Pulmonary artery endothelial cell (primary cell): ENCODE measurements at regions not wholly inside any gene's neighbourhood (a gene's known extent, or its start where the extent isn't known, plus 50 kb on each side); places are given as distances from the start of the nearest gene placed in this dataset.
"Not testable (repeated sequence)": the region's sequence is repeated elsewhere in the genome, so short reads cannot be mapped to it uniquely, and the experiment has no call there.

Experiments used
- DNase-seq: peaks from one replicate; pipeline ENCODE4 v3.0.0-alpha.2; 2011; ENCODE audit warnings: low read depth, low spot score

- DNase-seq = no peak
These were observed 250.7 kb downstream of the RMST start for GRCh38 chr12:97713270-97713669.

- DNase-seq = no peak
These were observed 251.5 kb downstream of the RMST start for GRCh38 chr12:97714107-97714563.

- DNase-seq = no peak
These were observed 253.8 kb downstream of the RMST start for GRCh38 chr12:97716356-97716755.

GRCh38 chr12:97723801-97724200 is 261.2 kb downstream of the RMST start:
- DNase-seq = not testable (repeated sequence)

DNA sequence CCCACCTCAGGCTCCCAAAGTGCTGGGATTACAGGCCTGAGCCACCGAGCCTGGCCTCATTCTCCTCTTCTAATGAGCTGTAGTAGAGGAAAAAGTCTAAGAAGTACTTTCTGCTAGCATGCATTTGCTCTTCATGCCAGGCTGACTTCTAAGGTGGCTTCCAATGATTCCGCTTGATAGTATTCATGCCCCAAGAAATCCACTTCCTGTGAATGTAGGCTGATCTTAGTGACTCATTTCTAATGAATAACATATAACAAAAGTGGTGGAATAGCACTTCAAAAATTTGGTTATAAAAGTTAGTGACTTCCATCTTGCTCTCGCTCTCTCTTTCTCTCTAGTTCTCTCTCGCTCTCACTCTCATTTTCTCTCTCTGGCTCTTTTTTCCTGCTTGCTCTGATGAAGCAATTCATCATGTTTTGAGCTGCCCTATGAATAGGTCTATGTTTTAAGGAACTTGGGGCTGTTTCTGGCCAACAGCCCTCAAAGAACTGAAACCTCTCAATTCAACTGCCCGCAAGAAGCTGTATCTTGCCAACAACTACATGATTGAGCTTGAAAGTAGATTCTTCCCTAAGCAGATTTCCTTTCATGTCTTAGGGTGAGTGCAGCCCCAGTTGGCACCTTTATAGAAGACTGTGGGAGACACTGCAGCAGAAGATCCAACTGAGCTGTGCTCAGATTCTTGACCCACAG is 282.9 kb downstream of the RMST start:
- DNase-seq = no peak

GRCh38 chr12:97748298-97748697 is 285.7 kb downstream of the RMST start:
- no peak for DNase-seq

- DNase-seq = no peak
These were observed 289.1 kb downstream of the RMST start for GRCh38 chr12:97751704-97752103.

DNA sequence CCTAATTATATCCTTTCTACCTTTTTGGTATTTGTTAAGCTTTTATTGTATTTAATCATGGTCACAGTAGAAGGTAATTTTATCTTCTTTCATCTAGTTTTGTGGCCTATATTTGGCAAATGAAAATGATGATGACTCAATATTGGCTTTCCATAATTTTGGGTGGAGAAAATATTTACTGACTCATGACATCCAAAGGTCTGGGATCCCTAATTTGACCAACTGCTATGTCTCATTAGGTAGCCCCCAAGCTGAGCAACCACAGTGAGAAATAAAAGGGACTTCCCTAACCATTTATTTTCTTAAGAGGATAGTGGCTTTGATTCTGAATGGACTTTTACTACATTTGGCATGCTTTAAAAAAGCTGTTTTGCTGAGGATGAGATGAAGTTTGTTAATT is 289.5 kb downstream of the RMST start:
- no peak for DNase-seq

DNA sequence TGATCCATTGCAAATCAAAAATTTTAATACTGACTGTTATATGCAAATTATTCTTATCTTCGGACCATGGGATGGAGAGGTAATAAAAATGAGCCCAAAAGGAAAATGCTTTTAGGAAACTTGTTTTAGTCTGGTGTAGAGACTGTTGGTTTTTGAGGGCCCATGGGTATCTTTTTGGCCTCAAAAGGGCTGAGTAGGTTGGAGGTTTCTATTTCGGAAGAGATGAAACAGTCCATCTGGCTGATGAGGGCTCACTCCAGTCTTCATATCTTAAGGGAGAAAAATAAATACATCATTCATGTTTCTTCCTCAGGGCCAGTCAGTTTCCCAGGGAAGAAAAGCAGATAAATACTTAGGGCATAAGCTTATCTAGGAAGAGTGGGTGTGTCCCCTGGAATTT is 290.7 kb downstream of the RMST start:
- no peak for DNase-seq

DNA sequence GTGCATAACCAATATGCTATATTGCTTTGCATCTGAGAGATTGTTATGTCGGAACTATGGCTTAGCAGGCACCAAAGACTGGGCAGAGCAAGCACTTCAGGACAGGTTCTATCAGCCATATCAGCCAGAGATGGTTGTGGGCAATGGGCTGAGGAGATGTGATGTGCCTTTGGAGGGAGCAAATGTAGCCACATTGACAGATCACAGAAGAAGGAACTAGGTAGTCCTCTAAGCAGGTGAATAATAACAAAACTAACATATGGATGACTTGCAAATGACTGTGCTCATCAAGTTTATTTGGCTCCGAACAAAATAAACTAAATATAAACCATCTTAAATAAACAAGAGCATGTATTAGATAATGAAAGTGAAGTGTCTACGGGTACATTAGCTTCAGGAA is 291.7 kb downstream of the RMST start:
- no peak for DNase-seq

GRCh38 chr12:97756066-97756666 is 293.6 kb downstream of the RMST start:
- DNase-seq = no peak

DNA sequence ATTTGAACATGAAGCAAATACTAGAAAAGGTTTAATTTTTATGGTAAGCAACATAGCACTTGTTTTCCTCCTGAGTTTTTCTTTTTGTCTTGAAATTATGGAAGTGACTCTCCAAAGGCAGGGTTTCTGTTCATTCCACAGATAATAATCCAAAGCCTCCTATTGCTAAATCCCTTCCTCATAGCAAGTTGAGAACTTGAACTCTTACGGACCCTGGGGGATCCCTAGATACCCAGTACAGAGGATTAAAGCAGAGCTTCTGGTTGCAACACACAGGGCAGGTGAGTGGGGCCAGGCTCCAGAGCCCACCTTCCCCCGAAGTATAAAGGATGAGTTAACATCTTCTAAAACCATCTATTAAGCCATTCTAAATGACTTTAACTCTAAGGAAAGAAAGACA is 294.1 kb downstream of the RMST start:
- no peak for DNase-seq

GRCh38 chr12:97757481-97758193 is 295.0 kb downstream of the RMST start:
- DNase-seq = no peak

DNA sequence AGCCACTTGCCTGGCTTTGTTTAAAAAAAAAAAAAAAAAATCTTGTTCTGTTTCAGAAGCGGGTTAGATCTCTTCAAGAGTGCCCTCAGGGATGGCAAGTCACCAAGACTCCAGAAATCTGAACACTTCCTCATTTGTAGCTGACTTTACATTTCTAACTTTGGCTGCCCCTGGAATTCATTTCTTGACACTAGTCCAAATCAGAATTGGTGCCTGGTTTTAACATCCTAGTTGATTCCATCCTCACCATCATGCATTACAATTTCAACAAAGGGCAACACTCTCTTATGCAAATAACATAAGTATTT is 295.5 kb downstream of the RMST start:
- no peak for DNase-seq

GRCh38 chr12:97758586-97758985 is 296.0 kb downstream of the RMST start:
- DNase-seq = no peak

GRCh38 chr12:97760601-97761000 is 298.0 kb downstream of the RMST start:
- DNase-seq = no peak

- no peak for DNase-seq
These were observed 300.5 kb downstream of the RMST start for GRCh38 chr12:97763113-97763512.

DNA sequence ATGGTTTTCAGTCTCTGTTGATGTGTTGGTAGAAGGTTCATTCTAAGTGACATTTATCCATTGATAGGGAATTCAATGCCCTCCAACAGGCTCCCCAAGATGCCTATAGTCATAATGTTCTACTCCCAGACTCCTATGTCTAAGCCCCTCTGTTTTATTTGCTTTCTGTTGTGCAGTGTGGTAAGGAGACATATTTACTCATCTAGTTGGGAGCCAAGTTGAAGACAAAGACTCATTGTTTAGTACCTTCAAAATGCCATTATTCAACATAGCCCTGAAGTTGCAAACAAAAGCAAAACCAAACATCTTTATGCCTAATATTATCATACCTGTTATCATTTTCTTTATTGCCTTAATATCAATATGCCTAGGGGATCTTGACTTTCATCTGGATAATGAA is 302.1 kb downstream of the RMST start:
- no peak for DNase-seq

- no peak for DNase-seq
These were observed 304.7 kb downstream of the RMST start for GRCh38 chr12:97767347-97767746.

DNA sequence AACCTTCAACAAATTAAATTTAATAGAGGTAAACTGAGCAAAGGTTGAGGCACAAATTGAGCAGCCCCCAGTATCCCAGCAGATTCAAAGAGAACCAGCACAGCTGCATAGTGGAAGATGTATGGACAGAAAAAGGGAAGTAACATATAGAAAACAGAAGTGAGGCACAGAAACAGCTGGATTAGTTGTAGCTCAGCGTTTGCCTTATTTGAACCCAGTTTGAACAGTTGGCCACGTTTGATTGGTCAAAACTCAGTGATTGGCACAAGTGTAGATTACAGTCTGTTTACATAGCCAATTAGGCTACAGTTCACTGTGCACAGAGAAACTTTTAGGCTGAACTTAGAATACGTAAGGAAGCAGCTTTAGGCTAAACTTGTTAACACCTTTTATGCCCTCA is 315.5 kb downstream of the RMST start:
- DNase-seq = no peak

DNA sequence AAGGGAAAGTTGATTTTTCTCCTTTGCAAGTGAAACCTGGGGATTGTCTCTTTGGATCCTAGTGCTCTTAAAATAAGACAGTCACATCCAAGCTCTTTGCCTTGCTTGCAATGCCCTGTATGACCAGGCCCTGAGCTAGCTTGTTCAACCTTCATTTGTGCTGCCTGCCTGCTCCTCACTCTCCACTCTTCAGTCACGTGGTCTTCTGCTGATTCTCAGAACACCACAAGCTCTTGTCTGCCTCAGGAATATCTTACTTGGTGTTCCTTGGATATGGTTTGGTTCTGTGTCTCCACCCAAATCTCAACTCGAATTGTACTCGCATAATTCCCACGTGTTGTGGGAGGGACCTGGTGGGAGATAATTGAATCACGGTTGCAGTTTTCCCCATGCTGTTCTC is 318.7 kb downstream of the RMST start:
- no peak for DNase-seq

DNA sequence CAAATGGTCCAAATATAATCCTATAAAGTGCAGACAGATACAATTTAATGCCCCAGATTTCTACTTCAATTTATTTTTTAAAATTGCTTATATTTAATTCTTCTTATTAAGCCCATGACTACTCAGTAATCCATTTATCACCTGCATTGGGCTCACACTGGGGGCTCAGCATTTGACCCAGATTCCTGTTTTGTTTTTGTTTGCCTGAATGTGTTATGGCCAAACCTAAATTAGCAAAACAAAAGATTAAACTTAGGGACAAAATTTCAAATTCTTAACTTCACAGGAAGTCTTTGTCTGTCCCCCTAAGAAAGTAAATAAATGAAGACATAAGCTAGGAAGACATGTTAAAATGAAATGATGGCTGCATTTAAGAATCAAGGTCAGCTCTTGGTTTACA is 322.3 kb downstream of the RMST start:
- DNase-seq = no peak

DNA sequence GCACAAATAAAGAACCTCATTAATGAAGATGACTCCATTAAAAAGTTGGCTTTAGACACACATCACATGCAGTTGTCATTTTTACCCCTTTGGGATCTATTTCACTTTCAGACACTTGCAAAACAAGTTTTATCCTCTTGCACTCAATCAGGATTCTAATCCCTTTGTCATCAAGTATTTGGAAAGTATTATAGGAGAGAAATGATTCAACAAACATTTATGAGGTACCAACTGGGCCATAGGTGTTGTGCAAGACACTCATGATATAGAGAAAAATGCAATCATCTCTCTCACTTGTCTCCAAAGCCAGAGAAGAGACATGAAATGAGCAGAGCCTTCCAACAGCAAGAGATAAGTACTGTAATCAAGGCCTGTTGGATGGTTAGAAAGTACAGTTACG is 327.7 kb downstream of the RMST start:
- no peak for DNase-seq
